Stimulated activated effector memory CD8-positive, alpha-beta T cell treated with anti-CD3 and anti-CD28 coated beads, Interleukin-12 subunit alpha, Interleukin-12 subunit beta, amount 100 ng/mL, for 72 hours (primary cell): ENCODE measurements at regions not wholly inside any gene's neighbourhood (a gene's known extent, or its start where the extent isn't known, plus 50 kb on each side); places are given as distances from the start of the nearest gene placed in this dataset.

ENCODE experiments used
- ATAC-seq: fragments of 150-1000 bp; cut with Tn5 transposase; 2 replicates; pipeline ENCODE4 v1.10.0; 2021
- DNase-seq, 2 donors: peaks; one replicate each; pipeline ENCODE4 v3.0.0; 2021 to 2022; ENCODE audit warnings: low spot score in 2 of 2
- H3K27ac Mint-ChIP-seq: one replicate; pipeline ENCODE4 v1.8.0; 2022; ENCODE audit warnings: mild to moderate bottlenecking, mixed read lengths
- H3K36me3 Mint-ChIP-seq: one replicate; pipeline ENCODE4 v1.8.0; 2022; ENCODE audit warnings: mild to moderate bottlenecking, mixed read lengths
- H3K4me1 Mint-ChIP-seq: one replicate; pipeline ENCODE4 v1.8.0; 2022; ENCODE audit warnings: mixed read lengths
- H3K4me3 Mint-ChIP-seq: one replicate; pipeline ENCODE4 v1.8.0; 2022; ENCODE audit warnings: mild to moderate bottlenecking, mixed read lengths
- H3K9me3 Mint-ChIP-seq: one replicate; pipeline ENCODE4 v1.8.0; 2022; ENCODE audit warnings: mixed read lengths

DNA sequence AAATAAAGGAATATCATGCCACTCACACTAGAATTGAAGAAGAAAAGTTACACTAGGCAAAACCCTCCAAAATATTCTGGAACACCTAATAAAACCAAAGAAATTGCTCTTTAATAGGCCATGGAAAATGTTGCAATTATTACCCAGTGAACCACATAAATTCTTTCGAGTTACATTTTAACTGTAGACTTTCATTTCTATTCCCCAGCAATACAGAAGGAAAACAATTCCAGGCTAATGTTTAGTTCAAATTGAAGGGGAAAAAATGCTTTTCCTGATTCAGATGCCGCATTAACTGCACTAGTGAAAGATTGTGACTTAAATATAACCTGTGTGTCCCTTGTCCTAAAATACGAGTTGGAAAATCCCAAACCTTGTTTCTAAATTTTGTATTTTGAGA lies 439.3 kb upstream of the ADAMTS16 start:
- Mint-ChIP-seq H3K36me3 (no peaks in the 10 kb centered on the region), H3K4me1 (no peaks in the 10 kb centered on the region), H3K9me3 (peaks cover 11% of the 10 kb centered on the region), H3K4me3 (no peak overlapping the region), H3K27ac (no peak overlapping the region)
- ATAC-seq: no peak
- DNase-seq: no peak

DNA sequence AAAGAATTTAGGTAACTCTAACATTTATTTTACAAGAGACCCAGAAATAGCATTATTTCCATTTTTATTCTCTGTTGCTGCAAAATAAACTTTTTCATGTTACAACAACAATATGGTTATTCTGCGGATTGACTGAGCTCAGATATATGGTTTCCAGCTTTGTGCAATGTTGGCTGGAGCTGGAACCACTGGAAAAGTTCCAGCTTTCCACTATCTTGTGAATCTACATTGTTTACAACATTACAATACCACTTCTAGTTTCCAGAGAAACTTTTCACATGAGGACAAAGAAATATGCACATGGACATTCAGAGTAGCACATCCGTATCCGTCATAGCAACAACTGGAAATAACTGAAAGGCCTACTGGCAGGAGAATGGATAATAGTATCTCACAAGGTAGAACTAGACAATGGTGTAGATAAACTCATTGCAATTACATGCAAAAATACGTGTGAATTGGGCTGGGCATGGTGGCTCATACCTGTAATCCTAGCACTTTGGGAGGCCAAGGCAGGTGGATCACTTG lies 436.1 kb upstream of the ADAMTS16 start:
- Mint-ChIP-seq H3K9me3 (peaks cover 11% of the 10 kb centered on the region), H3K36me3 (no peaks in the 10 kb centered on the region), H3K4me1 (no peaks in the 10 kb centered on the region), H3K4me3 (no peak overlapping the region), H3K27ac (no peak overlapping the region)
- no peak for ATAC-seq
- DNase-seq: no peak

DNA sequence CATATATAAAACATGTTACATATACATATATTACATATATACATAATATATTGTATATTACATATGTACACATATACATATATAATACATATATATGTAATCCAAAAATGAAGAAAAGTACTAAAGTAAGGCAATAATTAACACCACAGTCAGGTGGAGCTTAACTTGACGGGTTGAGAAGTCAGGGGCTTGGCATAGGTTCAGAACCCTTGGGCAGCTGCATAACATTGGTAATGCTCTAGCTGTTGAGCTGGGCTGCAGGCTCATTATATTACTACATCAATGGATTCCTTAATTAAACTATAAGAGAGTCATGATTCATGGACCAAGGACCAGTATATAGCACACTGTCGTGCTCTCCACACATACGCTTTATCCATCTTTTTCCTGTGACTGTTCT lies 435.2 kb upstream of the ADAMTS16 start:
- no peaks in the 10 kb centered on the region for H3K36me3 Mint-ChIP-seq
- no peak for ATAC-seq

DNA sequence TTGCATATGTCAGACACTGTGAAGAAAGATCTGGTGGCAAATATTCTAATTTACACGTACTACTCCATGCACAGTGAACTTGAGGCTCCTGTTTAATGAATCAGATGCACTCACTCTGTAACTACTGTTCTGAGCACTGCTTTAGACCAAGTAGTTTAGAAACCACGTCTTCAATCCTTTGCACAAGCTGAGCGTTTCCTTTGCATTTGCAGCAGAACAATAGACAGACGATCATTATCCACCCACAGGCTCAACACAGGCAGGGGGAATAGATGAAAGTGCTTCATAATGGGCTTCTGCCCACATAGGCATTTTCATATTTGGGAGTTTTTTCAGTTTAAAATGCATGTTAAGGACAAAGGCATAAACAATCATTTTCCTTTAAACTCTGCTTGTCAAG lies 423.3 kb upstream of the ADAMTS16 start:
- no peak overlapping the region for H3K27ac Mint-ChIP-seq
- H3K9me3 Mint-ChIP-seq: peaks cover 13% of the 10 kb centered on the region
- H3K36me3 Mint-ChIP-seq: no peaks in the 10 kb centered on the region
- no peak overlapping the region for H3K4me3 Mint-ChIP-seq
- DNase-seq: no peak
- H3K4me1 Mint-ChIP-seq: no peaks in the 10 kb centered on the region
- ATAC-seq: no peak

More for the DNA sequence above, 435.2 kb upstream of the ADAMTS16 start:
- Mint-ChIP-seq H3K4me3 (no peak overlapping the region), H3K9me3 (peaks cover 13% of the 10 kb centered on the region), H3K27ac (no peak overlapping the region), H3K4me1 (no peaks in the 10 kb centered on the region)
- no peak for DNase-seq

DNA sequence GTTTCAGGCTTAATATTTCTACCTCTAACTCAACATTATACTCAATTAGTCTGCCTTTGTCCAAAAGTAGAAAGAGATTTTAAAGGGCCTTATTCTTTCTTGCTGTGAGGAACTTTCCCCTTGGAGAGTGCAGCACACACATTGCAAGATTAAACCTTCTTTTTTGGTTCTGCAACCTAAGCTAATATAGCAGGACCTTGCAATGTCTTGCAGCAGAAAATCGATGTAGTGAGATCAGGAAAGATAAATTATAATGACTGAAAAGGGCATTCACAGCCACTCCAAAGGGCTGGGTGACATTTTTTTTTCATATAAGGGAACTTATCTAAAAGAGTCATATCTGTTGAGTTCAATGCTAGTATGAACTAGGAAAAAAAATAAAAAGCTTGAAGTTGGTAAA lies 422.7 kb upstream of the ADAMTS16 start:
- Mint-ChIP-seq H3K27ac (no peak overlapping the region), H3K9me3 (peaks cover 11% of the 10 kb centered on the region), H3K36me3 (no peaks in the 10 kb centered on the region), H3K4me1 (no peaks in the 10 kb centered on the region), H3K4me3 (no peak overlapping the region)
- DNase-seq: no peak
- ATAC-seq: no peak

DNA sequence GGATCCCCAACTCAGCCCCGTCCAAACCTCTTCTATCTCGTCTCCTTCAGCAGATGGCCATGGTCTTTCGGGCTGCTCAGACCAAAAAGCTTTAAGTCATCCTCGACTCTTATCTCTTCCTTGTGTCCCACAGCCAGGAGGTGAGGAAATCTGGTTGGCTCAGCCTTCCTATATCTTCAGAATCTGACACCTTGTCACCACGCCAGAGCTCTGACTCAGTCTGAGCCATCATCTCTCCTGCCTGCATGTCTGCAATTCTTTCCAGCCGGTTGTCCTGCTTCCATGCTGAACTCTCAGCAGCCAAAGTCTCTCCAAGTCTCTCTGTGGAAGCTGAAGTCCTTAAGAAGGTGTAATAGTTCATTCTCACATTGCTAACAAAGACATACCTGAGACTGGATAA lies 419.3 kb upstream of the ADAMTS16 start:
- no peaks in the 10 kb centered on the region for H3K36me3 Mint-ChIP-seq
- ATAC-seq (no peak), DNase-seq (no peak)
- H3K4me3 Mint-ChIP-seq: no peak overlapping the region
- peaks cover 13% of the 10 kb centered on the region for H3K9me3 Mint-ChIP-seq
- no peaks in the 10 kb centered on the region for H3K4me1 Mint-ChIP-seq
- H3K27ac Mint-ChIP-seq: no peak overlapping the region

DNA sequence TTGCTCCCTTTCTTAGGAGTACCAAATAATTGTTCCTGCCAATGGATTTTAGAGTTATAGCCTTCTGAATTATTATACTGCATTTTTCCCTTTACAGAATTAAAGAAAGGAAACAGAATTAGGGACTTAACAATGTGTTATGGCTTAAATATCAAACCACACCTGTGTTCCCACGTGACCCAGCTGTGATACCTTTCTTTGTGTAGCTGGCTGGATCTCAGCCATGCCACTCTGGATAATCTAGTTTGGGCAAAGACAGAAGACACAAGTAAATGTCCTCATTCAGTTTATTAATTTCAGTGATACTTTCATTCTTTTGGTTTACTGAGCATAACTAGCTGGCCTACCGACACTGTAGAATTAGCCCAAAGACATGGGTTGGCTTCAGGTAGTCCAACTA lies 417.2 kb upstream of the ADAMTS16 start:
- no peak for ATAC-seq
- no peak overlapping the region for H3K4me3 Mint-ChIP-seq
- no peak for DNase-seq
- H3K4me1 Mint-ChIP-seq: no peaks in the 10 kb centered on the region
- no peaks in the 10 kb centered on the region for H3K36me3 Mint-ChIP-seq
- no peak overlapping the region for H3K27ac Mint-ChIP-seq
- peaks cover 16% of the 10 kb centered on the region for H3K9me3 Mint-ChIP-seq

DNA sequence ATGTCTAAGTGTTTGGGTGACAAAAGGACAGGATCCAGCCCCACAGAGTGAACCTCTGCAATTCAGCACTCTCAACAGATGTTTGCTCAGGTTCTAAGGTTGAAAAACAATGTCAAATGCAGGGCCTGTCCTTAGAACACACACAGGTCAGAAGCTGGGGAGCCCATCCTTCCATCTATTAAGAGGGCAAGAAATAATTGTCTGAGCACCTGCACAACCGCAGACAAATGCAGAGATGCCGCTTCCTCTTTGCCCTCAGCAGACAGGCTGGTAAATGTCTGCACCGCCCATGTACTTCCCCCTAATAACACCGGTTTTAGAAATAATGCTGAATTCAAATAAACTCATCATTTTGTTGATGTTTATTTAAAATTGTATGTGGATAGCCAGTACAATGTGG lies 414.5 kb upstream of the ADAMTS16 start:
- Mint-ChIP-seq H3K9me3 (peaks cover 17% of the 10 kb centered on the region), H3K36me3 (no peaks in the 10 kb centered on the region), H3K4me1 (no peaks in the 10 kb centered on the region), H3K4me3 (no peak overlapping the region), H3K27ac (no peak overlapping the region)
- DNase-seq: no peak
- no peak for ATAC-seq

DNA sequence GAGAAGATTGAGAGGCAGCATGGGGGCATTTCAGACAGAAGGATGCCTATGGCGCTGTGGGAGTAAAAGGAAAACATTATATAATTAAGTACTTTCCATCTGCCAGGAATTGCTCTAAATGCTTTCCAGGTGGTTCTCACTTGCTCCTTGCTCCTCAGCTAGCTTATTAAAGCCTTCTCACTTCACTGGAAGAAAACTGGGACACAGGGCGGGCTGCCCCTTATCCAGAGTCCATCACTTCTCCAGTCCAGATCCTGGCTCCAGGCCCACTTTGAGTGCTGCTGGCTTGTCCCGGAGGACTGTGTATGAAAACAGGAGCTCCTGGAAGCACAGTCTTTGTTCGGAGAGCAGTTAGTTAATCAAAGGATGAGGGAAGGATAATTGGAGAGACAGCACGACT lies 409.9 kb upstream of the ADAMTS16 start:
- ATAC-seq (no peak), DNase-seq (no peak)
- Mint-ChIP-seq H3K4me1 (no peaks in the 10 kb centered on the region), H3K4me3 (no peak overlapping the region), H3K9me3 (peaks cover 11% of the 10 kb centered on the region), H3K36me3 (no peaks in the 10 kb centered on the region), H3K27ac (no peak overlapping the region)

DNA sequence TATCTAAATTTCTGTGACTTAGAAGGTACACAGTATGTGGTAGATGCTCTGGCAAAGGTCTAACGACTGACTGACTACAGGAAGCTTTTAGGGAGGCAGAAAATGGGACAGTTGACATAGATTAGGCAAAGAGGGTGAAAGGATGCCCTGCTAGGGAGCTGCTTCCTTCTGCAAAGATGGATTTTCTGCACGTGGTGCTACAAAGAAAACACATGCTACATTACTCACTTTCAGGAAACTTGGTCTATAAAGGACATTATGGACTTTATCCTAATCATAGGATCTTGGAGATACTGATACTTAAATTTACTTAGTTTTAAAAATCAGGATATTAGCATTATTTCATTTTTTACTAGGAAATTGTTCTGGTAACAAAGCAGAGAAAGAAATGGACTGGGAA lies 405.8 kb upstream of the ADAMTS16 start:
- no peaks in the 10 kb centered on the region for H3K4me1 Mint-ChIP-seq
- no peak for DNase-seq
- no peak for ATAC-seq
- peaks cover 17% of the 10 kb centered on the region for H3K9me3 Mint-ChIP-seq
- H3K27ac Mint-ChIP-seq: no peak overlapping the region
- H3K36me3 Mint-ChIP-seq: no peaks in the 10 kb centered on the region
- H3K4me3 Mint-ChIP-seq: no peak overlapping the region

DNA sequence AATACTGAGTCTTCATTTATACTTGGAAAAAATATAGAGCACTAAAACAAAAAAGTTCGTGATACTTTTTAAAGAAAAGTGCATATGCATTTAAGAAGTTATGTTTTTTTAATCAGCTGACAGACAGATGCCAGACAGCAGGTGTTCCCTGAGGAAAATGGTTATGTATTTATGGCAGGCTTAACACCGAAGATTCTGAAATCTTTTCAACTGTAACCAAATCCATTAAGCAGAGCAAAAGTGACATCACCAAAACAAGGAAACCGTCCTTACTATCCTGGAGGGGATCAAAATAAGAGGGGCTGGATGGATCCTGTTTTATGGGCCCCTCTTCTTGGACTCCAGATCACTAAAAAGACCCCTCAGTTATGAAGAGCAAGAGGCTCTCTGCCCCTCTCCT lies 404.9 kb upstream of the ADAMTS16 start:
- Mint-ChIP-seq H3K4me3 (no peak overlapping the region), H3K36me3 (no peaks in the 10 kb centered on the region), H3K4me1 (no peaks in the 10 kb centered on the region), H3K9me3 (peaks cover 23% of the 10 kb centered on the region), H3K27ac (no peak overlapping the region)
- ATAC-seq: no peak
- DNase-seq: no peak

DNA sequence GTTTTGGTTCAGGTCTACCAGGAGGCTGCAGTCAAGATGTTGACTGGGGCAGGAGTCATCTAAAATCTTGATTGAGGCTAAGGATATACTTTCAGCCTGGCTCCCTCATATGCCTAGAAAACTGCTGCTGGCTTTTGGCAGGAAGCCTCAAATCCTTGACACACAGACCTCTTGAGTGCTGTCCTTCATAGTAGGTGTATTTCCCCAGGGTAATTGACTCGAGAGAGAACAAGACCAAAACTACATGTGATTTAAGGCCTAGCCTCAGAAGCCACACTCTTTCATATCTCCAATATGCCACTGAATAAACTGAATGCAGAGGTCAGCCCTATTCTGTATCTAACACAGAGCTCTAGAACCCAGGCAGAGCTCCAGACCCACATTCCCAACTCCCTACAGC lies 402.3 kb upstream of the ADAMTS16 start:
- Mint-ChIP-seq H3K36me3 (no peaks in the 10 kb centered on the region), H3K9me3 (peaks cover 23% of the 10 kb centered on the region), H3K4me3 (no peak overlapping the region), H3K27ac (no peak overlapping the region), H3K4me1 (no peaks in the 10 kb centered on the region)
- DNase-seq: no peak
- ATAC-seq: no peak

DNA sequence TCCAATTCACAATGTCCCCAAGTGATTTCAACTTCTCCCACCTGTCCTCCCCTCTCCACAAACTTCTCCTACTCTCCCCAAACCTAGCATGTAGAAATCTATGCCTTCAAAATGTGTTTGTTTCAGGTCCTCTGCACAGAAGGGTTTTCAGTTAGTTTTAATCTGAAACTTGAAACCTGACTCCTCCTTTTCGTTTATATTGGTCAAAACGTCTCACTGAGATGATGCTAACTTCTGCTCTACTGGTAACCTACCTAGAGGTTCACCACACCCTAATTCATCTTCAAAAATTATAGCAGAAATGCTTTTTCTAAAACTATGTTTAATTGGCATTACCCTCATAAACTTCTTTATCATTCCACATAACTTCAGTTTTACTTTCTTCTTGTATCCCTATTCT lies 401.8 kb upstream of the ADAMTS16 start:
- ATAC-seq: no peak
- no peaks in the 10 kb centered on the region for H3K36me3 Mint-ChIP-seq
- DNase-seq: no peak
- peaks cover 24% of the 10 kb centered on the region for H3K9me3 Mint-ChIP-seq
- no peaks in the 10 kb centered on the region for H3K4me1 Mint-ChIP-seq
- H3K27ac Mint-ChIP-seq: no peak overlapping the region
- no peak overlapping the region for H3K4me3 Mint-ChIP-seq

DNA sequence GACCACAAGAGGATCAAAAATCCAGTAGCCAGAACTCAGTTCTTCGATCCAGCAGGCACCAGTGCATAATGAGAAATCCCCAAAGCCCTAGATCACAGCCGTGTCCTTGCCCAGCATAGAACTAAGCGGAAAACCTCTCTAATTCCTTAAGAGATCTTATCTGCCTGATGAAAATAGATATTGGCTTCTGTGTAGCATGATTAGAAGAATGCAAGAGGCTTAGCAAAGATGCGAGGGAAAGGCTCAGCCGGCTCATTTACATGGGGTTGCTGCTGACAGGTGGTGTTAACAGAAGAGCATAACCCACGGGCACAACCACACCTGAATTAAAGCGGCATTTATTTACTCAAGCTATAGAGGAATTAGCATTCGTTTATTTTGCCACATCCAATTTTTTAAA lies 400.0 kb upstream of the ADAMTS16 start:
- no peaks in the 10 kb centered on the region for H3K36me3 Mint-ChIP-seq
- no peak overlapping the region for H3K27ac Mint-ChIP-seq
- ATAC-seq: no peak
- no peak for DNase-seq
- no peak overlapping the region for H3K4me3 Mint-ChIP-seq
- H3K9me3 Mint-ChIP-seq: peaks cover 24% of the 10 kb centered on the region
- H3K4me1 Mint-ChIP-seq: no peaks in the 10 kb centered on the region

DNA sequence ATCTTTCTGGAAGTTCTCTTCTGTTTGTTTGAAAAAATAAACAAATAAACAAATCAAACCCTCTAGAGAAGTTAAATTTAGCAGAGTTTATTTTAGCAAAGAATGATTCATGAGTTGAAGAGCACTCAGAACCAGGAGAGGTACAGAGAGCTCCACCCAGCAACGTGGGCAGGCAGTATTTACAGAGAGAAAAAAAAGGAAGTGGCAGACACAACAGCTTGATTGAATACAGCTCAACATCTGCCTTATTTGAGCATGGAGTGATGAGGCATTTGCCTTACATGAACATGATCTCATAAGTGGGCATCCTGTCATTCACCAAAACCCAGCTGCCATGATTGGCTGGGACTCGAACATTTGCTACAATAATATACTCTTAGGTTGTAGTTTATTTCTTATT lies 381.6 kb upstream of the ADAMTS16 start:
- Mint-ChIP-seq H3K9me3 (peaks cover 11% of the 10 kb centered on the region), H3K36me3 (no peaks in the 10 kb centered on the region), H3K4me3 (no peak overlapping the region), H3K4me1 (no peaks in the 10 kb centered on the region), H3K27ac (no peak overlapping the region)
- no peak for DNase-seq
- no peak for ATAC-seq

DNA sequence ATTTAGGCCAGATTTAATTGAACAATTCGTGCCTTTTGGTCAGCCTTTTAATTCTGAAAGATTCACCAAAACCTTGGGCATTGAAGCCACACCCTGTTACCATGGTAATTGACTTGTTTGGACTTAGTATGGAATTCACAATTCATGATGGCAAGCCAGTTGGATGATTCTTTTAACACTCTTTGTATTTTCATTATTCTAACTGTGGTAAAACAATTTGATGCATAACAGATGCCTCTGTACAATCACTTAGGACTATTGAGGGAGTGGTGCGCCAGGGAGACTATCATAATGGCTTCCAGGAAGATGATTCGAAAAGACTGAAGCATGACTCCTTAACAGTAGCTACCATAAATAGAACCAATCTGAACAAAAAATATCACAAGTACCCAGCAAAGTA lies 381.1 kb upstream of the ADAMTS16 start:
- H3K9me3 Mint-ChIP-seq: peaks cover 11% of the 10 kb centered on the region
- no peaks in the 10 kb centered on the region for H3K36me3 Mint-ChIP-seq
- no peaks in the 10 kb centered on the region for H3K4me1 Mint-ChIP-seq
- no peak overlapping the region for H3K27ac Mint-ChIP-seq
- no peak for ATAC-seq
- no peak for DNase-seq
- H3K4me3 Mint-ChIP-seq: no peak overlapping the region

DNA sequence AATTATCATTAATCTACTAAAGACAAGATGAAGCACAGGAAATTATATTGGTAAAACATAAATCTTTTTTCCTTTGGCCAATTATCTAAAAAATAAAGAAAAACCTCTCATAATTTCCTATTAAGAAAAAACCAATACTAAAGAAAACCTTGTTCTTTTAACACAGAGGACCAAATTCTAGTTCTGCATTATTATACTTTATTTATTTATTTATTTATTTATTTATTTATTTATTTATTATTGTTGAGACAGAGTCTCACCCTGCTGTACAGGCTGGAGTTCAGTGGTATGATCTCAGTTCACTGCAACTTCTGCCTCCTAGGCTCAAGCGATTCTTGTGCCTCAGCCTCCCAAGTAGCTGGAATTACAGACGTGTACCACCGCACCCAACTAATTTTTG lies 377.8 kb upstream of the ADAMTS16 start:
- no peaks in the 10 kb centered on the region for H3K4me1 Mint-ChIP-seq
- H3K9me3 Mint-ChIP-seq: peaks cover 11% of the 10 kb centered on the region
- ATAC-seq (no peak), DNase-seq (no peak)
- no peak overlapping the region for H3K27ac Mint-ChIP-seq
- H3K36me3 Mint-ChIP-seq: no peaks in the 10 kb centered on the region
- H3K4me3 Mint-ChIP-seq: no peak overlapping the region
